GM19452 (cell line): ENCODE measurements at regions not wholly inside any gene's neighbourhood (a gene's known extent, or its start where the extent isn't known, plus 50 kb on each side); places are given as distances from the start of the nearest gene placed in this dataset.

Experiments used
- ATAC-seq: cut with Tn5 transposase; IDR thresholded peaks from one replicate; pipeline ENCODE4 v1.9.1; 2021; ENCODE audit not compliant: unreplicated experiment

GRCh38 chr3:106794442-106794841 is 582.8 kb upstream of the CCDC54 start:
- no peak for ATAC-seq

GRCh38 chr3:106795553-106795952 is 581.7 kb upstream of the CCDC54 start:
- ATAC-seq = no peak

- no peak for ATAC-seq
Measured at GRCh38 chr3:106797461-106797860, 579.8 kb upstream of the CCDC54 start.

GRCh38 chr3:106805625-106806024 is 571.6 kb upstream of the CCDC54 start:
- ATAC-seq = no peak

GRCh38 chr3:106806964-106807363 is 570.3 kb upstream of the CCDC54 start:
- no peak for ATAC-seq

GRCh38 chr3:106809041-106809440 is 568.2 kb upstream of the CCDC54 start:
- no peak for ATAC-seq

- no peak for ATAC-seq
Measured at GRCh38 chr3:106809623-106810299, 567.5 kb upstream of the CCDC54 start.

- no peak for ATAC-seq
Measured at GRCh38 chr3:106810300-106810875, 566.9 kb upstream of the CCDC54 start.

- no peak for ATAC-seq
Measured at GRCh38 chr3:106811376-106811775, 565.9 kb upstream of the CCDC54 start.

- ATAC-seq = no peak
Measured at GRCh38 chr3:106813742-106814141, 563.5 kb upstream of the CCDC54 start.

- no peak for ATAC-seq
Measured at GRCh38 chr3:106814231-106814630, 563.0 kb upstream of the CCDC54 start.

- ATAC-seq = no peak
Measured at GRCh38 chr3:106816838-106817237, 560.4 kb upstream of the CCDC54 start.

GRCh38 chr3:106817706-106818105 is 559.5 kb upstream of the CCDC54 start:
- no peak for ATAC-seq

GRCh38 chr3:106819440-106819839 is 557.8 kb upstream of the CCDC54 start:
- ATAC-seq = no peak

GRCh38 chr3:106820726-106821362 is 556.4 kb upstream of the CCDC54 start:
- ATAC-seq = no peak

GRCh38 chr3:106821801-106822200 is 555.4 kb upstream of the CCDC54 start:
- ATAC-seq = no peak

- no peak for ATAC-seq
Measured at GRCh38 chr3:106822204-106822603, 555.0 kb upstream of the CCDC54 start.

- ATAC-seq = no peak
Measured at GRCh38 chr3:106823701-106824100, 553.5 kb upstream of the CCDC54 start.

GRCh38 chr3:106824856-106825255 is 552.4 kb upstream of the CCDC54 start:
- ATAC-seq = no peak

GRCh38 chr3:106825962-106826605 is 551.2 kb upstream of the CCDC54 start:
- ATAC-seq = no peak

- no peak for ATAC-seq
Measured at GRCh38 chr3:106826791-106827311, 550.4 kb upstream of the CCDC54 start.
